ENCODE measurements at regions not wholly inside any gene's neighbourhood (a gene's known extent, or its start where the extent isn't known, plus 50 kb on each side); places are given as distances from the start of the nearest gene placed in this dataset.

GRCh38 chr3:117681619-117682018 is 972.0 kb downstream of the TUSC7 start:
- no peak for DNase-seq (ENCODE audit: extremely low spot score, unreplicated experiment)
- H3K36me3 Mint-ChIP-seq = no peaks in the 10 kb centered on the region
- peaks cover 2% of the 10 kb centered on the region for H3K27me3 Mint-ChIP-seq
- no peaks in the 10 kb centered on the region for H3K9me3 Mint-ChIP-seq
- no peaks in the 10 kb centered on the region for H3K4me1 Mint-ChIP-seq (ENCODE audit: unreplicated experiment)
- H3K4me3 Mint-ChIP-seq = no peak overlapping the region
- TF ChIP-seq CTCF (conservative IDR thresholded peaks at IDR 0.05) = no peak
- H3K27ac Mint-ChIP-seq = no peak overlapping the region

- H3K9me3 Mint-ChIP-seq = no peaks in the 10 kb centered on the region
- peaks cover 2% of the 10 kb centered on the region for H3K27me3 Mint-ChIP-seq
- H3K4me1 Mint-ChIP-seq (ENCODE audit: unreplicated experiment) = no peaks in the 10 kb centered on the region
- TF ChIP-seq CTCF (conservative IDR thresholded peaks at IDR 0.05) = no peak
- no peak for DNase-seq (ENCODE audit: extremely low spot score, unreplicated experiment)
- no peaks in the 10 kb centered on the region for H3K36me3 Mint-ChIP-seq
- H3K4me3 Mint-ChIP-seq = no peak overlapping the region
- H3K27ac Mint-ChIP-seq = no peak overlapping the region
Observed at GRCh38 chr3:117687096-117687495, 977.5 kb downstream of the TUSC7 start.

GRCh38 chr3:117688583-117688982 is 979.0 kb downstream of the TUSC7 start:
- no peak overlapping the region for H3K27ac Mint-ChIP-seq
- H3K27me3 Mint-ChIP-seq = peaks cover 2% of the 10 kb centered on the region
- no peaks in the 10 kb centered on the region for H3K9me3 Mint-ChIP-seq
- H3K4me1 Mint-ChIP-seq (ENCODE audit: unreplicated experiment) = no peaks in the 10 kb centered on the region
- TF ChIP-seq CTCF (conservative IDR thresholded peaks at IDR 0.05) = no peak
- no peak overlapping the region for H3K4me3 Mint-ChIP-seq
- no peak for DNase-seq (ENCODE audit: extremely low spot score, unreplicated experiment)
- no peaks in the 10 kb centered on the region for H3K36me3 Mint-ChIP-seq

GRCh38 chr3:117691526-117691925 is 981.9 kb downstream of the TUSC7 start:
- no peak overlapping the region for H3K4me3 Mint-ChIP-seq
- H3K27me3 Mint-ChIP-seq = peaks cover 10% of the 10 kb centered on the region
- no peak overlapping the region for H3K27ac Mint-ChIP-seq
- H3K9me3 Mint-ChIP-seq = no peaks in the 10 kb centered on the region
- TF ChIP-seq CTCF (conservative IDR thresholded peaks at IDR 0.05) = no peak
- no peak for DNase-seq (ENCODE audit: extremely low spot score, unreplicated experiment)
- H3K36me3 Mint-ChIP-seq = peaks cover 4% of the 10 kb centered on the region
- peaks cover under 1% of the 10 kb centered on the region for H3K4me1 Mint-ChIP-seq (ENCODE audit: unreplicated experiment)

- peaks cover 19% of the 10 kb centered on the region for H3K27me3 Mint-ChIP-seq
- no peak for TF ChIP-seq CTCF (conservative IDR thresholded peaks at IDR 0.05)
- no peaks in the 10 kb centered on the region for H3K9me3 Mint-ChIP-seq
- H3K4me1 Mint-ChIP-seq (ENCODE audit: unreplicated experiment) = peaks cover 9% of the 10 kb centered on the region
- no peak overlapping the region for H3K27ac Mint-ChIP-seq
- H3K4me3 Mint-ChIP-seq = no peak overlapping the region
- peaks cover 4% of the 10 kb centered on the region for H3K36me3 Mint-ChIP-seq
- no peak for DNase-seq (ENCODE audit: extremely low spot score, unreplicated experiment)
Observed at GRCh38 chr3:117692416-117692995, 982.9 kb downstream of the TUSC7 start.

GRCh38 chr3:117695321-117695720 is 985.7 kb downstream of the TUSC7 start:
- no peak overlapping the region for H3K27ac Mint-ChIP-seq
- H3K36me3 Mint-ChIP-seq = peaks cover 4% of the 10 kb centered on the region
- no peak for DNase-seq (ENCODE audit: extremely low spot score, unreplicated experiment)
- no peak for TF ChIP-seq CTCF (conservative IDR thresholded peaks at IDR 0.05)
- H3K27me3 Mint-ChIP-seq = peaks cover 19% of the 10 kb centered on the region
- peaks cover 9% of the 10 kb centered on the region for H3K4me1 Mint-ChIP-seq (ENCODE audit: unreplicated experiment)
- H3K9me3 Mint-ChIP-seq = no peaks in the 10 kb centered on the region
- no peak overlapping the region for H3K4me3 Mint-ChIP-seq

Measured in type B pancreatic cell (in vitro differentiated cells).